HepG2 (cell line): ENCODE measurements at regions not wholly inside any gene's neighbourhood (a gene's known extent, or its start where the extent isn't known, plus 50 kb on each side); places are given as distances from the start of the nearest gene placed in this dataset.

Experiments
- ATAC-seq: fragments of 200-7000 bp; cut with Tn5 transposase; 3 replicates; pipeline ENCODE4 v1.9.1; 2020; ENCODE audit warnings: mild to moderate bottlenecking, moderate library complexity
- BruUV-seq: library from RNA; stranded (reverse); fragments of 400-500 nt; replicated peaks from 2 replicates; lab custom pipeline; 2021; lab: Mats Ljungman, UMichigan
- CTCF ChIA-PET: fragments of 300-600 bp; formaldehyde crosslinking; extraction: SDS; loops from one replicate; lab custom pipeline; 2021; ENCODE audit warnings: low total read pairs, inconsistent platforms, low intra/inter-chr PET ratio; lab: Yijun Ruan, JAX
- POLR2A ChIA-PET: fragments of 350-600 bp; sonication (Branson Sonifier 250); formaldehyde crosslinking; loops from one replicate; lab custom pipeline; 2020; ENCODE audit warnings: antibody characterized with exemption, inconsistent platforms; lab: Yijun Ruan, JAX
- DNase-seq: peaks from one replicate; pipeline ENCODE4 v3.0.0-alpha.2; 2015; ENCODE audit warnings: low spot score
- FAIRE-seq: peaks from 3 replicates; lab custom pipeline; 2011; peaks lifted over from hg19 to GRCh38; lab: Jason Lieb, UNC
- H2AFZ ChIP-seq: one replicate; pipeline ENCODE4 v1.6.1; 2011; ENCODE audit warnings: low read length, inconsistent platforms
- H3K27ac ChIP-seq: fragments of 300-600 bp; 3 replicates; pipeline ENCODE4 v1.8.0; 2011; ENCODE audit warnings: mixed run types, mild to moderate bottlenecking, mixed read lengths, low read length, inconsistent platforms; ENCODE audit not compliant: insufficient read depth; ENCODE audit errors: extremely low read length
- H3K27me3 ChIP-seq, 2 experiments: fragments of 200-600 bp in 1 of 2; 2 replicates in 1 of 2; 3 replicates in 1 of 2; pipeline versions ENCODE4 v1.6.0 to v1.8.0; 2011; ENCODE audit warnings: low read length in 2 of 2, mild to moderate bottlenecking in 2 of 2, moderate library complexity in 2 of 2, inconsistent platforms in 1 of 2; ENCODE audit not compliant: insufficient read depth in 2 of 2, control insufficient read depth in 1 of 2
- H3K36me3 ChIP-seq, 2 experiments: fragments of 200-600 bp in 1 of 2; replicated peaks in 1 of 2; 2 replicates in 1 of 2; 3 replicates in 1 of 2; pipeline versions ENCODE4 v1.5.1 to v1.8.0; 2011; ENCODE audit warnings: low read length in 2 of 2, inconsistent platforms in 1 of 2; ENCODE audit not compliant: insufficient read depth in 2 of 2, control insufficient read depth in 1 of 2
- H3K4me1 ChIP-seq: 2 replicates; pipeline ENCODE4 v1.5.1; 2012; ENCODE audit warnings: low read length, inconsistent platforms; ENCODE audit not compliant: insufficient read depth
- H3K4me2 ChIP-seq: 2 replicates; pipeline ENCODE4 v1.6.0; 2011; ENCODE audit warnings: low read depth, low read length, inconsistent platforms
- H3K4me3 ChIP-seq, 3 experiments: fragments of 200-600 bp in 1 of 3; sonication (generic), shearing (Covaris generic) in 1 of 3; replicated peaks in 1 of 3; 2 replicates each; pipeline ENCODE4 v1.5.1; 2011 to 2016; ENCODE audit warnings: low read length in 3 of 3, inconsistent platforms in 2 of 3, low read depth in 2 of 3, mild to moderate bottlenecking in 2 of 3, control low read depth in 1 of 3, mixed read lengths in 1 of 3; ENCODE audit not compliant: insufficient read depth in 1 of 3
- H3K79me2 ChIP-seq: one replicate; pipeline ENCODE4 v1.6.1; 2011; ENCODE audit warnings: low read length, inconsistent platforms; ENCODE audit not compliant: insufficient read depth
- H3K9ac ChIP-seq: 2 replicates; pipeline ENCODE4 v1.6.0; 2011; ENCODE audit warnings: mild to moderate bottlenecking, low read depth, low read length, inconsistent platforms; ENCODE audit not compliant: insufficient read depth
- H3K9me3 ChIP-seq: 2 replicates; pipeline ENCODE4 v1.5.1; 2012; ENCODE audit warnings: mild to moderate bottlenecking, low read length
- H4K20me1 ChIP-seq: 2 replicates; pipeline ENCODE4 v1.6.0; 2011; ENCODE audit warnings: inconsistent platforms, mild to moderate bottlenecking, low read length, moderate library complexity; ENCODE audit not compliant: insufficient read depth
- GPN1 ChIP-seq: sonication (generic); formaldehyde crosslinking; IDR thresholded peaks from 2 replicates; pipeline ENCODE4 v1.5.1; 2020; ENCODE audit warnings: missing genetic modification reagents, borderline replicate concordance
- SPEN ChIP-seq: sonication (generic); formaldehyde crosslinking; IDR thresholded peaks from 2 replicates; pipeline ENCODE4 v1.5.1; 2020; ENCODE audit warnings: low read depth, mild to moderate bottlenecking, missing genetic modification reagents
- TFAP4 ChIP-seq: sonication (generic); IDR thresholded peaks from 2 replicates; pipeline ENCODE4 v1.6.1; 2016; ENCODE audit warnings: low read depth, borderline replicate concordance
- ZBTB42 ChIP-seq: sonication (generic); formaldehyde crosslinking; IDR thresholded peaks from 2 replicates; pipeline ENCODE4 v1.5.0; 2020; ENCODE audit warnings: mild to moderate bottlenecking, missing genetic modification reagents
- ZFP37 ChIP-seq: sonication (generic); formaldehyde crosslinking; IDR thresholded peaks from 2 replicates; pipeline ENCODE4 v1.4.0; 2020; ENCODE audit warnings: missing genetic modification reagents, borderline replicate concordance
- ZFY ChIP-seq: sonication (generic); formaldehyde crosslinking; IDR thresholded peaks from 2 replicates; pipeline ENCODE4 v1.4.0; 2020; ENCODE audit warnings: missing genetic modification reagents
- ZNF180 ChIP-seq: sonication (generic); formaldehyde crosslinking; IDR thresholded peaks from 2 replicates; pipeline ENCODE4 v1.4.0; 2020; ENCODE audit warnings: low read depth, missing genetic modification reagents, borderline replicate concordance
- ZNF383 ChIP-seq: sonication (generic); formaldehyde crosslinking; IDR thresholded peaks from 2 replicates; pipeline ENCODE4 v1.4.0; 2020; ENCODE audit warnings: missing genetic modification reagents, mild to moderate bottlenecking, borderline replicate concordance
- ZNF441 ChIP-seq: sonication (generic); formaldehyde crosslinking; IDR thresholded peaks from 2 replicates; pipeline ENCODE4 v1.7.0; 2021; ENCODE audit warnings: missing genetic modification reagents, borderline replicate concordance
- ZNF619 ChIP-seq: sonication (generic); formaldehyde crosslinking; IDR thresholded peaks from 2 replicates; pipeline ENCODE4 v1.4.0; 2020; ENCODE audit warnings: mild to moderate bottlenecking, missing genetic modification reagents
- ZNF749 ChIP-seq: sonication (generic); formaldehyde crosslinking; IDR thresholded peaks from 2 replicates; pipeline ENCODE4 v1.8.0; 2022; ENCODE audit warnings: mild to moderate bottlenecking, missing genetic modification reagents, moderate library complexity, borderline replicate concordance
- ZSCAN22 ChIP-seq: sonication (generic); formaldehyde crosslinking; IDR thresholded peaks from 2 replicates; pipeline ENCODE4 v1.4.0; 2020; ENCODE audit warnings: mild to moderate bottlenecking, missing genetic modification reagents
- in situ Hi-C: cut with HindIII; loops from 2 replicates; pipeline ENCODE4 v1.10.0; 2017; ENCODE audit warnings: low pct_unique_long_range_greater_than_20kb; ENCODE audit not compliant: extremely low pct_ligation_motif_present
- intact Hi-C: fragments of 100-400 bp; cut with micrococcal nuclease; formaldehyde crosslinking; loops from one replicate; pipeline ENCODE4 v1.10.0; 2022; ENCODE audit not compliant: unreplicated experiment
- TF ChIP-seq, protein P1 (sequence below): sonication (generic); formaldehyde crosslinking; IDR thresholded peaks from 2 replicates; pipeline ENCODE4 v1.4.0; 2020; ENCODE audit warnings: missing genetic modification reagents
- TF ChIP-seq, protein P2 (sequence below): sonication (generic); formaldehyde crosslinking; conservative IDR thresholded peaks from 2 replicates; pipeline ENCODE4 v1.8.1; 2023; ENCODE audit warnings: missing genetic modification reagents

DNA sequence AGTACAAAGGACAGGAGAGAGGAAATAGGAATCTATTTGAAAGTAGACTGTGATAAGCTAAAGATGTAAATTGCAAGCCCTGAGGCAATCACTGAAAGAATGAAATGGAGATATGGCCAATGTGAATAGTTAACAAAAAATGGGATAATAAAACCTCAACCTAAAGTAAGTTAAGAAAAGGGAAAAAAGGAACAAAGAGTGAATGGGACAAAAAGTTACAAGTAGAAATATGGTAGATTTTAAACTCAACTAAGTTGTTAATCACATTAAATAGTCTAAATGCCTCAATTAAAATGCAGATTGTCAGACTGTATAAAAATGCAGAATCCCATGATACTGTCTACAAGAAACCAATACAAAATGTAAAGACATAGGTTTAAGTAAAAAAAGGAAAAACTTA is 165.2 kb upstream of the RBMS1 start:
- FAIRE-seq: no peak
- CTCF ChIA-PET: no interaction called here
- no TSS peak for BruUV-seq

More for the DNA sequence above, 165.2 kb upstream of the RBMS1 start:
- H2AFZ ChIP-seq: no peak overlapping the region
- H3K4me1 ChIP-seq: no peaks in the 10 kb centered on the region
- H3K4me3 ChIP-seq: no peak overlapping the region
- no peak overlapping the region for H3K27ac ChIP-seq
- intact Hi-C loops: no loop called here
- H3K36me3 ChIP-seq: no peaks in the 10 kb centered on the region
- POLR2A ChIA-PET: no interaction called here
- no peak for ATAC-seq
- in situ Hi-C loops: no loop called here
- H3K9me3 ChIP-seq: no peaks in the 10 kb centered on the region
- H3K27me3 ChIP-seq: no peaks in the 10 kb centered on the region
- no peak overlapping the region for H3K4me2 ChIP-seq
- no peak for DNase-seq
- H3K9ac ChIP-seq: no peak overlapping the region
- no peaks in the 10 kb centered on the region for H3K79me2 ChIP-seq
- H4K20me1 ChIP-seq: no peaks in the 10 kb centered on the region
- TF ChIP-seq TFAP4: no peak
- TF ChIP-seq ZSCAN22 (CRISPR knock-in tag): no peak
- TF ChIP-seq ZNF619 (CRISPR knock-in tag): no peak
- TF ChIP-seq ZFY: no peak
- no peak for TF ChIP-seq ZNF749 (CRISPR knock-in tag)
- TF ChIP-seq GPN1 (CRISPR knock-in tag): no peak
- no peak for TF ChIP-seq ZNF180 (CRISPR knock-in tag)
- no peak for TF ChIP-seq ZBTB42 (CRISPR knock-in tag)
- TF ChIP-seq ZFP37: no peak
- no peak for TF ChIP-seq ZNF441 (CRISPR knock-in tag)
- TF ChIP-seq, protein P1, sequence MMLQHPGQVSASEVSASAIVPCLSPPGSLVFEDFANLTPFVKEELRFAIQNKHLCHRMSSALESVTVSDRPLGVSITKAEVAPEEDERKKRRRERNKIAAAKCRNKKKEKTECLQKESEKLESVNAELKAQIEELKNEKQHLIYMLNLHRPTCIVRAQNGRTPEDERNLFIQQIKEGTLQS: no peak
- TF ChIP-seq SPEN: no peak
- TF ChIP-seq ZNF383: no peak
- TF ChIP-seq, protein P2, sequence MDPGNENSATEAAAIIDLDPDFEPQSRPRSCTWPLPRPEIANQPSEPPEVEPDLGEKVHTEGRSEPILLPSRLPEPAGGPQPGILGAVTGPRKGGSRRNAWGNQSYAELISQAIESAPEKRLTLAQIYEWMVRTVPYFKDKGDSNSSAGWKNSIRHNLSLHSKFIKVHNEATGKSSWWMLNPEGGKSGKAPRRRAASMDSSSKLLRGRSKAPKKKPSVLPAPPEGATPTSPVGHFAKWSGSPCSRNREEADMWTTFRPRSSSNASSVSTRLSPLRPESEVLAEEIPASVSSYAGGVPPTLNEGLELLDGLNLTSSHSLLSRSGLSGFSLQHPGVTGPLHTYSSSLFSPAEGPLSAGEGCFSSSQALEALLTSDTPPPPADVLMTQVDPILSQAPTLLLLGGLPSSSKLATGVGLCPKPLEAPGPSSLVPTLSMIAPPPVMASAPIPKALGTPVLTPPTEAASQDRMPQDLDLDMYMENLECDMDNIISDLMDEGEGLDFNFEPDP: no peak
